ENCODE measurements at regions not wholly inside any gene's neighbourhood (a gene's known extent, or its start where the extent isn't known, plus 50 kb on each side); places are given as distances from the start of the nearest gene placed in this dataset.

DNA sequence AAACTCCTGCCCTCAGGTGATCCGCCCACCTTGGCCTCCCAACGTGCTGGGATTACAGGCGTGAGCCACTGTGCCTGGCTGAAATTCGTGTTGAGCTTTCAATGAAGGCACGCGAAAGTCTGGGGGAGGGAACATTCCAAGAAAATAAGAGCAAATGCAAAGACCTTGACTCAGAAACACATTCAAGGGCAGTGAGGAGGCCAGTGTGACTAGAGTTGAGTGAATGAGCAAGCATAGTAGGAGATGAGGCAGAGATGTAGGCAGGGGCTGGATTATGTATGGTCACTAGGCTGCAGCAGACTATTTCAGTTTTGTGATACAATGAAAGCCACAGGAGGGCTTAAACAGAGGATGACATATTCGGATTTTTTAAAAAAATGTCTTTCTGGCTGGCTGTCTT is 67.0 kb downstream of the SCN11A start:
- H3K36me3 ChIP-seq (ENCODE audit: insufficient read depth, low read length): no peaks in the 10 kb centered on the region
- H2AFZ ChIP-seq (ENCODE audit: low read length): no peak overlapping the region
- H3K9me2 ChIP-seq (replicated peaks; ENCODE audit: low read depth, low read length): no peaks in the 10 kb centered on the region
- no peak overlapping the region for H3K9ac ChIP-seq (ENCODE audit: low read depth, low read length, poor library complexity, severe bottlenecking)
- H3K9me3 ChIP-seq (ENCODE audit: insufficient read depth, low read depth, low read length): no peaks in the 10 kb centered on the region
- H3K79me2 ChIP-seq (ENCODE audit: insufficient read depth, low read length): no peaks in the 10 kb centered on the region
- H3K4me3 ChIP-seq (ENCODE audit: low read length, poor library complexity, severe bottlenecking): no peak overlapping the region
- no peaks in the 10 kb centered on the region for H3K27me3 ChIP-seq (ENCODE audit: insufficient read depth, low read length, poor library complexity, severe bottlenecking)
- H3F3A ChIP-seq (ENCODE audit: low read depth): no peaks in the 10 kb centered on the region
- no peaks in the 10 kb centered on the region for H3K4me1 ChIP-seq (ENCODE audit: insufficient read depth, low read length, poor library complexity, severe bottlenecking)
- no peak for TF ChIP-seq EZH2phosphoT487 (IDR thresholded peaks at IDR 0.05; ENCODE audit: borderline replicate concordance)
- TF ChIP-seq, protein P1, sequence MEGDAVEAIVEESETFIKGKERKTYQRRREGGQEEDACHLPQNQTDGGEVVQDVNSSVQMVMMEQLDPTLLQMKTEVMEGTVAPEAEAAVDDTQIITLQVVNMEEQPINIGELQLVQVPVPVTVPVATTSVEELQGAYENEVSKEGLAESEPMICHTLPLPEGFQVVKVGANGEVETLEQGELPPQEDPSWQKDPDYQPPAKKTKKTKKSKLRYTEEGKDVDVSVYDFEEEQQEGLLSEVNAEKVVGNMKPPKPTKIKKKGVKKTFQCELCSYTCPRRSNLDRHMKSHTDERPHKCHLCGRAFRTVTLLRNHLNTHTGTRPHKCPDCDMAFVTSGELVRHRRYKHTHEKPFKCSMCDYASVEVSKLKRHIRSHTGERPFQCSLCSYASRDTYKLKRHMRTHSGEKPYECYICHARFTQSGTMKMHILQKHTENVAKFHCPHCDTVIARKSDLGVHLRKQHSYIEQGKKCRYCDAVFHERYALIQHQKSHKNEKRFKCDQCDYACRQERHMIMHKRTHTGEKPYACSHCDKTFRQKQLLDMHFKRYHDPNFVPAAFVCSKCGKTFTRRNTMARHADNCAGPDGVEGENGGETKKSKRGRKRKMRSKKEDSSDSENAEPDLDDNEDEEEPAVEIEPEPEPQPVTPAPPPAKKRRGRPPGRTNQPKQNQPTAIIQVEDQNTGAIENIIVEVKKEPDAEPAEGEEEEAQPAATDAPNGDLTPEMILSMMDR (conservative IDR thresholded peaks at IDR 0.05; ENCODE audit: low read length): no peak
- no peak overlapping the region for H3K4me2 ChIP-seq (ENCODE audit: low read depth, low read length, poor library complexity, severe bottlenecking)
- H4K20me1 ChIP-seq (ENCODE audit: insufficient read depth, low read length, poor library complexity, severe bottlenecking): no peaks in the 10 kb centered on the region

DNA sequence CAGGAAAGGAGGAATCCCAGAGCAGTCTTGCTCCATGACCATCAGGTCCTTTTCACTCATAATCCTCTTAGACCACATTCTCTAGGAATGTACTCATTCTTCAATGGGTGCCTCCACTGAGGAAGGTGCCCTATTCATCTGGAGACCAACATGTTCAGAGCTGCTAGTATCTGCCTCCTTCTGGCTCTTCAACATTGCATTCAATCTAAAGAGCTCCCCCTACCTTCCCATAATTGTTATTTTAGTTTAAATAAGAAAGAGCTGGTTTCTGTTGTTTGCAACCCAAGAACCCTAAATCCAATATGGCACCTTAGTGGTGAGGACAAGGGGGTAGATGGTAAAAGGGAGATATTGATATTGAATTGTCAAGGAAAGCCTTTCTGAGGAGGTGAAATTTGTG is 67.6 kb downstream of the SCN11A start:
- TF ChIP-seq EZH2phosphoT487 (IDR thresholded peaks at IDR 0.05; ENCODE audit: borderline replicate concordance): no peak
- TF ChIP-seq, protein P1 (conservative IDR thresholded peaks at IDR 0.05; ENCODE audit: low read length): peak; percentile 41
- Histone ChIP-seq H3K9me2 (replicated peaks; ENCODE audit: low read depth, low read length) (no peaks in the 10 kb centered on the region), H3K79me2 (ENCODE audit: insufficient read depth, low read length) (no peaks in the 10 kb centered on the region), H4K20me1 (ENCODE audit: insufficient read depth, low read length, poor library complexity, severe bottlenecking) (no peaks in the 10 kb centered on the region), H3K4me2 (ENCODE audit: low read depth, low read length, poor library complexity, severe bottlenecking) (no peak overlapping the region), H3K9ac (ENCODE audit: low read depth, low read length, poor library complexity, severe bottlenecking) (no peak overlapping the region), H2AFZ (ENCODE audit: low read length) (no peak overlapping the region), H3K9me3 (ENCODE audit: insufficient read depth, low read depth, low read length) (no peaks in the 10 kb centered on the region), H3K27me3 (ENCODE audit: insufficient read depth, low read length, poor library complexity, severe bottlenecking) (no peaks in the 10 kb centered on the region), H3K36me3 (ENCODE audit: insufficient read depth, low read length) (no peaks in the 10 kb centered on the region), H3K4me1 (ENCODE audit: insufficient read depth, low read length, poor library complexity, severe bottlenecking) (no peaks in the 10 kb centered on the region), H3K4me3 (ENCODE audit: low read length, poor library complexity, severe bottlenecking) (no peak overlapping the region), H3F3A (ENCODE audit: low read depth) (no peaks in the 10 kb centered on the region)

DNA sequence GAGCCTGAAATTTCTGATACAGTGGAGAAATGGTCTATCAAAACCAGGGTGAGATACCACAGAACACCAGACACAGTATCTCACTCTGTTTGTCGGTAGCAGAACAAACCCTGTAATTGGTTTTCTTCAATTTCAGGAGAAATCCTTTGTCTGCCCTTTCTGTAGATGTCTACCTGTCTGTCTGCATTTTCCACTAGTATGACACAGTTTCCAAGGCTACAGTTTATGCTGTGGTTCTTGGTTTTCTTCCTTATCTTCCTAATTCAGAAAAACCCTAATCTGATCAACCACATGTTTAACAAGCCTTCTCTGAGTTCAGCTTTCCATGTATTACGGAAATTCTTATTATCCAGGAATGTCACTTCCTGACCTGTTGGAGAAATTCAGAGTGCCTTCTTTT is 70.8 kb downstream of the SCN11A start:
- H2AFZ ChIP-seq (ENCODE audit: low read length): no peak overlapping the region
- no peaks in the 10 kb centered on the region for H3K4me1 ChIP-seq (ENCODE audit: insufficient read depth, low read length, poor library complexity, severe bottlenecking)
- H3K9me3 ChIP-seq (ENCODE audit: insufficient read depth, low read depth, low read length): no peaks in the 10 kb centered on the region
- no peaks in the 10 kb centered on the region for H3K27me3 ChIP-seq (ENCODE audit: insufficient read depth, low read length, poor library complexity, severe bottlenecking)
- no peaks in the 10 kb centered on the region for H3K9me2 ChIP-seq (replicated peaks; ENCODE audit: low read depth, low read length)
- TF ChIP-seq, protein P1 (conservative IDR thresholded peaks at IDR 0.05; ENCODE audit: low read length): no peak
- no peak for TF ChIP-seq EZH2phosphoT487 (IDR thresholded peaks at IDR 0.05; ENCODE audit: borderline replicate concordance)
- H3K4me2 ChIP-seq (ENCODE audit: low read depth, low read length, poor library complexity, severe bottlenecking): no peak overlapping the region
- H3K79me2 ChIP-seq (ENCODE audit: insufficient read depth, low read length): no peaks in the 10 kb centered on the region
- H4K20me1 ChIP-seq (ENCODE audit: insufficient read depth, low read length, poor library complexity, severe bottlenecking): no peaks in the 10 kb centered on the region
- no peak overlapping the region for H3K9ac ChIP-seq (ENCODE audit: low read depth, low read length, poor library complexity, severe bottlenecking)
- H3K4me3 ChIP-seq (ENCODE audit: low read length, poor library complexity, severe bottlenecking): no peak overlapping the region
- no peaks in the 10 kb centered on the region for H3F3A ChIP-seq (ENCODE audit: low read depth)
- no peaks in the 10 kb centered on the region for H3K36me3 ChIP-seq (ENCODE audit: insufficient read depth, low read length)

Data from Loucy (cell line).